HL-60 (cell line): ENCODE measurements at regions not wholly inside any gene's neighbourhood (a gene's known extent, or its start where the extent isn't known, plus 50 kb on each side); places are given as distances from the start of the nearest gene placed in this dataset.

ENCODE experiments used
- DNase-seq, 2 experiments: peaks; one replicate each; pipeline ENCODE4 v3.0.0-alpha.2; 2010 to 2020; ENCODE audit warnings: low read depth in 1 of 2, low spot score in 1 of 2
- H3K27ac ChIP-seq: fragments of 250-450 bp; sonication (Bioruptor Pico); replicated peaks from 2 replicates; pipeline ENCODE4 v1.5.1; 2020; ENCODE audit warnings: mild to moderate bottlenecking, moderate library complexity
- H3K27me3 ChIP-seq: fragments of 250-450 bp; sonication (Bioruptor Pico); 2 replicates; pipeline ENCODE4 v1.5.1; 2021; ENCODE audit warnings: mild to moderate bottlenecking, moderate library complexity; ENCODE audit not compliant: insufficient read depth, poor library complexity, severe bottlenecking
- H3K4me3 ChIP-seq: replicated peaks from 2 replicates; pipeline ENCODE4 v1.5.1; 2011; ENCODE audit warnings: mild to moderate bottlenecking, control low read depth, low read length; ENCODE audit not compliant: insufficient read depth
- CTCF ChIP-seq: IDR thresholded peaks from one replicate; pipeline ENCODE4 v1.5.1; 2011; ENCODE audit warnings: low read length, control low read depth, inconsistent platforms; ENCODE audit not compliant: insufficient read depth
- GABPA ChIP-seq: IDR thresholded peaks from 2 replicates; pipeline ENCODE4 v1.6.1; 2012; ENCODE audit warnings: low read depth
- POLR2AphosphoS5 ChIP-seq: IDR thresholded peaks from 2 replicates; pipeline ENCODE4 v1.6.1; 2012; ENCODE audit warnings: low read depth
- REST ChIP-seq: IDR thresholded peaks from 2 replicates; pipeline ENCODE4 v1.6.1; 2012; ENCODE audit warnings: low read depth; ENCODE audit not compliant: insufficient replicate concordance
- SPI1 ChIP-seq: IDR thresholded peaks from 2 replicates; pipeline ENCODE4 v1.6.1; 2012; ENCODE audit warnings: low read depth, mild to moderate bottlenecking, borderline replicate concordance

- DNase-seq, result no peak
- Histone ChIP-seq H3K27ac (no peak overlapping the region), H3K4me3 (no peak overlapping the region), H3K27me3 (no peaks in the 10 kb centered on the region)
- TF ChIP-seq POLR2AphosphoS5 (no peak), GABPA (no peak), SPI1 (no peak), CTCF (no peak), REST (no peak)
Observed at GRCh38 chr3:87062685-87063084, 71.7 kb upstream of the VGLL3 start.

- DNase-seq, result no peak
- H3K4me3 ChIP-seq, result no peak overlapping the region
- H3K27me3 ChIP-seq, result no peaks in the 10 kb centered on the region
- no peak overlapping the region for H3K27ac ChIP-seq
- no peak for TF ChIP-seq REST
- no peak for TF ChIP-seq CTCF
- no peak for TF ChIP-seq POLR2AphosphoS5
Observed at GRCh38 chr3:87057474-87057873, 66.5 kb upstream of the VGLL3 start.

GRCh38 chr3:87053553-87053952, 62.6 kb upstream of the VGLL3 start:
- Histone ChIP-seq H3K27me3 (no peaks in the 10 kb centered on the region), H3K27ac (no peak overlapping the region), H3K4me3 (no peak overlapping the region)
- TF ChIP-seq SPI1 (peak; percentile 57; the same call in 1 of the 2 replicates), POLR2AphosphoS5 (no peak)
- no peak for DNase-seq

GRCh38 chr3:87052499-87053260, 61.7 kb upstream of the VGLL3 start:
- no peak overlapping the region for H3K4me3 ChIP-seq
- no peak overlapping the region for H3K27ac ChIP-seq
- no peak for TF ChIP-seq SPI1
- TF ChIP-seq GABPA, result no peak
- TF ChIP-seq POLR2AphosphoS5, result no peak
- no peak for TF ChIP-seq REST
- TF ChIP-seq CTCF, result no peak
- DNase-seq, result no peak
- no peaks in the 10 kb centered on the region for H3K27me3 ChIP-seq
